RWPE2 (cell line): ENCODE measurements at regions not wholly inside any gene's neighbourhood (a gene's known extent, or its start where the extent isn't known, plus 50 kb on each side); places are given as distances from the start of the nearest gene placed in this dataset.

ENCODE experiments used
- ATAC-seq: fragments of 200-7000 bp; cut with Tn5 transposase; 3 replicates; pipeline ENCODE4 v1.9.1; 2021; ENCODE audit warnings: low read depth
- DNase-seq: peaks from one replicate; pipeline ENCODE4 v3.0.0-alpha.2; 2020; ENCODE audit warnings: low spot score
- H3K27ac ChIP-seq: fragments of 450-650 bp; 2 replicates; pipeline ENCODE4 v1.5.1; 2017; ENCODE audit warnings: mild to moderate bottlenecking; ENCODE audit not compliant: poor library complexity, severe bottlenecking
- H3K27me3 ChIP-seq: fragments of 250-450 bp; sonication (Bioruptor Pico); 2 replicates; pipeline ENCODE4 v1.5.1; 2021; ENCODE audit warnings: mild to moderate bottlenecking, moderate library complexity; ENCODE audit not compliant: insufficient read depth, poor library complexity, severe bottlenecking
- H3K36me3 ChIP-seq: fragments of 250-450 bp; sonication (Bioruptor Pico); 2 replicates; pipeline ENCODE4 v1.5.1; 2020; ENCODE audit warnings: low read depth, mild to moderate bottlenecking, moderate library complexity
- H3K4me1 ChIP-seq: fragments of 250-450 bp; sonication (Bioruptor Pico); 2 replicates; pipeline ENCODE4 v1.5.1; 2021; ENCODE audit warnings: mild to moderate bottlenecking, moderate library complexity; ENCODE audit not compliant: insufficient read depth, poor library complexity, severe bottlenecking
- H3K4me3 ChIP-seq: fragments of 250-450 bp; sonication (Bioruptor Pico); 2 replicates; pipeline ENCODE4 v1.5.1; 2021; ENCODE audit warnings: mild to moderate bottlenecking, moderate library complexity; ENCODE audit not compliant: severe bottlenecking
- H3K9me3 ChIP-seq: fragments of 250-450 bp; sonication (Bioruptor Pico); 2 replicates; pipeline ENCODE4 v1.5.1; 2021; ENCODE audit warnings: mild to moderate bottlenecking, moderate library complexity; ENCODE audit not compliant: severe bottlenecking
- TF ChIP-seq, protein P1 (sequence below): fragments of 450-650 bp; IDR thresholded peaks from one replicate; pipeline ENCODE4 v1.5.1; 2017; ENCODE audit warnings: mild to moderate bottlenecking, moderate library complexity; ENCODE audit not compliant: poor library complexity, severe bottlenecking

DNA sequence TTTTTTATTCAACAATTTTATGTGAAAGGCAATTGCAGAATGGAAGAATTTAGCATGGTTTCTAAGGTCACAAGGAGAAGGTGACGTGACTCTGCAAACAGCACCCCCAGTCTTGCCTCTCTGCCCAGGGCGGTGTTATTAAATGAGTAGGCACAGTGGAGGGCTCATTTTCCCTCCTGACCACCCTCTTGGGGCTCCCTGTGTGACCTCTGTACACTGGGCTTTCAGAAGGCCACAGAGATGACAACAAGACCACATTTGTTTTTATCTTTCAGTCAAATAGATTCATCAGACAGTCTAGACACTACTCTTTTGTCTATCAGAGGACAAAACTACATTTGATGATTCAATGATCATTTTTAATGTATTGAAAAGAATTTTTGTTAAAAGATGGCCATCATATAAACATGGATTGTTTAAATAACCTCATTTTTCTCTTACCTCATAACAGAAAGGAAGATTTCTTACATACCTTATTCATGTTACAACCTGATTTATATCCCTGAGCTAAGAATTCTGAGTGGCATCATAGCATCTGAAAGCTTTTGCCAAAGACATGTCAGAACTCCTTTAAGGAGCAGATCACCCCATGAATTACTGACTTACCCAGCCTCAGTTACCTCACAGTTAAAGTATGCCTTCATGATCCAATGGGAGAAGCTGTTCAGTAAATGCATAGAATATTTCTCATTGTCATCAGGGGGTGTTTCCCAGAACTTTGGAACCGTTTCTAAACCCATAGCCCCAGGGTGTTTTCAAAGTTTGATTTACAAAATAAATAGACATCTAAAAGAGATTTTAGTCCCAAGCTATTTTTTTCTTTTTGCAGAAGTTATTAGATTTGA is 184.0 kb upstream of the RFC3 start:
- peak; percentile 93 for ATAC-seq
- no peaks in the 10 kb centered on the region for H3K27me3 ChIP-seq
- H3K9me3 ChIP-seq, result no peaks in the 10 kb centered on the region
- no peak for DNase-seq
- H3K4me3 ChIP-seq, result no peak overlapping the region
- peak overlapping the region; percentile 92 for H3K27ac ChIP-seq
- no peaks in the 10 kb centered on the region for H3K36me3 ChIP-seq
- TF ChIP-seq, protein P1, sequence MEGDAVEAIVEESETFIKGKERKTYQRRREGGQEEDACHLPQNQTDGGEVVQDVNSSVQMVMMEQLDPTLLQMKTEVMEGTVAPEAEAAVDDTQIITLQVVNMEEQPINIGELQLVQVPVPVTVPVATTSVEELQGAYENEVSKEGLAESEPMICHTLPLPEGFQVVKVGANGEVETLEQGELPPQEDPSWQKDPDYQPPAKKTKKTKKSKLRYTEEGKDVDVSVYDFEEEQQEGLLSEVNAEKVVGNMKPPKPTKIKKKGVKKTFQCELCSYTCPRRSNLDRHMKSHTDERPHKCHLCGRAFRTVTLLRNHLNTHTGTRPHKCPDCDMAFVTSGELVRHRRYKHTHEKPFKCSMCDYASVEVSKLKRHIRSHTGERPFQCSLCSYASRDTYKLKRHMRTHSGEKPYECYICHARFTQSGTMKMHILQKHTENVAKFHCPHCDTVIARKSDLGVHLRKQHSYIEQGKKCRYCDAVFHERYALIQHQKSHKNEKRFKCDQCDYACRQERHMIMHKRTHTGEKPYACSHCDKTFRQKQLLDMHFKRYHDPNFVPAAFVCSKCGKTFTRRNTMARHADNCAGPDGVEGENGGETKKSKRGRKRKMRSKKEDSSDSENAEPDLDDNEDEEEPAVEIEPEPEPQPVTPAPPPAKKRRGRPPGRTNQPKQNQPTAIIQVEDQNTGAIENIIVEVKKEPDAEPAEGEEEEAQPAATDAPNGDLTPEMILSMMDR, result no peak
- peaks cover 44% of the 10 kb centered on the region for H3K4me1 ChIP-seq

GRCh38 chr13:33634546-33634982 is 183.4 kb upstream of the RFC3 start:
- no peaks in the 10 kb centered on the region for H3K36me3 ChIP-seq
- no peak overlapping the region for H3K4me3 ChIP-seq
- H3K9me3 ChIP-seq, result no peaks in the 10 kb centered on the region
- DNase-seq (no peak), ATAC-seq (peak; percentile 44; the same call in 1 of the 3 replicates)
- H3K27me3 ChIP-seq, result no peaks in the 10 kb centered on the region
- TF ChIP-seq, protein P1, result peak; percentile 28
- H3K4me1 ChIP-seq, result peaks cover 44% of the 10 kb centered on the region
- H3K27ac ChIP-seq, result peak overlapping the region; percentile 92

- peaks cover 46% of the 10 kb centered on the region for H3K4me1 ChIP-seq
- ATAC-seq, result no peak
- H3K9me3 ChIP-seq, result no peaks in the 10 kb centered on the region
- TF ChIP-seq, protein P1, result no peak
- no peaks in the 10 kb centered on the region for H3K27me3 ChIP-seq
- H3K27ac ChIP-seq, result peak overlapping the region; percentile 92
- DNase-seq, result no peak
- no peak overlapping the region for H3K4me3 ChIP-seq
- no peaks in the 10 kb centered on the region for H3K36me3 ChIP-seq
Observed at GRCh38 chr13:33636243-33636642, 181.7 kb upstream of the RFC3 start.

- Histone ChIP-seq H3K9me3 (no peaks in the 10 kb centered on the region), H3K27ac (peak overlapping the region; percentile 92), H3K4me3 (no peak overlapping the region), H3K4me1 (peaks cover 50% of the 10 kb centered on the region), H3K27me3 (no peaks in the 10 kb centered on the region), H3K36me3 (no peaks in the 10 kb centered on the region)
- ATAC-seq (no peak), DNase-seq (no peak)
- TF ChIP-seq, protein P1, result no peak
Observed at GRCh38 chr13:33636955-33637670, 180.8 kb upstream of the RFC3 start.
